ENCODE measurements at regions not wholly inside any gene's neighbourhood (a gene's known extent, or its start where the extent isn't known, plus 50 kb on each side); places are given as distances from the start of the nearest gene placed in this dataset.
"Not testable (repeated sequence)": the region's sequence is repeated elsewhere in the genome, so short reads cannot be mapped to it uniquely, and the experiment has no call there.

- not testable (repeated sequence) for TF ChIP-seq NFRKB (IDR thresholded peaks at IDR 0.05); FOXM1 (IDR thresholded peaks at IDR 0.05; ENCODE audit: borderline replicate concordance); FOXA1 (IDR thresholded peaks at IDR 0.05); FOXK2 (IDR thresholded peaks at IDR 0.05)
Measured at GRCh38 chr17:62131271-62131670, 66.2 kb upstream of the MED13 start.
